ENCODE measurements at regions not wholly inside any gene's neighbourhood (a gene's known extent, or its start where the extent isn't known, plus 50 kb on each side); places are given as distances from the start of the nearest gene placed in this dataset.

DNA sequence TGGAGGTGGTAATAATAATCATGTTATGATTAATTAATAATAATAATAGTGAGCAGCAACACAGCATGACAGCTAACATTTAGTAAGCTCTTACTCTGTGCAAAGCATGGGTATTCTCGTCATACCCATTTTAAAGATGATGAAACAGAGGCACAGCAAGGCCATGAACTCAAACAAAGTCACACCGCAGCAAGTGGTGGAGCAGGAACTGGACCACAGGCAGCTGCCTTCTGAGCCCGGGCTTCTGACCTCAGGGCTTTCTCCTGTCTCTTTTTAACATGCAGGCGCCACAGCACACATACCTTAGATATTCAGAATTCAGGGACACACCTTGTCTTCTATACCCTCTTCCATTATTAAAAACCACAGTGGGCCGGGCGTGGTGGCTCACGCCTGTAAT is 50.7 kb upstream of the SPATA12 start:
- no peak for DNase-seq

- no peak for DNase-seq
Measured at GRCh38 chr3:57009367-57009766, 51.1 kb upstream of the SPATA12 start.

DNA sequence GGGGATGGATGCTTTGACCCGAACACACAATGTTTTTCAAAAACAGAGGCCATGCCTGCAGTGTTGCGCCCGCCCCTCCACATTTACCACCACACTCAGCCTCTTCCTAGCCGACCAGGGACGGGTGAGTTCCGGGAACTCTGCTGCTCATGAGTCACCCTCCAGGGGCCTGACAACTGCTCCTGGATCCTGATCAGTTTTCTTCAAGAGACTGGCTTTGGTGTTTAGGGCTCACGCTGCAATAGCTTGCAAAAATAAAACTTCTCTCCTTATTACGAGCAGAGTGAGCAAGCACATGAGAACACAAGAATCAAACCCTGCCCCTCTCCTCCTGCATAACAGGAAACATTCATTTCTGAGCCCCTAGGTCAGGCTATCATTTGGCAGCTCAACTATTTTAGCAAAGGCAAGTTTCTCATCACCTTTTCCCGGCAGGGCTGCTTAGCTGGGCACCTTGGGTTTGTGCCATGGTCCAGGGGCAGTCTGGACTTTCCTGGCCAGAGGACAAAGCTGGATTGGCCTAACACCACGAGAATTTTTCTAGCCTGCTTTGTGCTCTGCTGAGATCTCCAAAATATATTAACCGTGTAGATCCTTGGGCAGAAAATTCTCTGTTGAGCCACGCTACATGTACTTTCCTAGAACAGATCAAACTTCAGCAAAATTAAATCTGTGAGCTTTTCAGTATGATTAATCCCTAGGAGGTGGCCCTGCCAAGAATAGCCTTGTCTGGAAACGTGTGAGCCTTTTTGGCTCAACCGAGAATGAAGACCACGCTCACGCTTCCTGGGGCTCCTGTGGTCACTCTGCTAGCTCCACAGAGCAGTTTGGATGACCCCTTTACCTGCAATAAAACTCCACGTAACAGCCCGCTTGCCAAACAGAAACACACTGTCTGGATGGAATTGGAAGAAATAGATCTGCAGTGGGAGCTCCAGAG is 52.7 kb upstream of the SPATA12 start:
- DNase-seq: no peak

- no peak for DNase-seq
Measured at GRCh38 chr3:57006949-57007419, 53.5 kb upstream of the SPATA12 start.

DNA sequence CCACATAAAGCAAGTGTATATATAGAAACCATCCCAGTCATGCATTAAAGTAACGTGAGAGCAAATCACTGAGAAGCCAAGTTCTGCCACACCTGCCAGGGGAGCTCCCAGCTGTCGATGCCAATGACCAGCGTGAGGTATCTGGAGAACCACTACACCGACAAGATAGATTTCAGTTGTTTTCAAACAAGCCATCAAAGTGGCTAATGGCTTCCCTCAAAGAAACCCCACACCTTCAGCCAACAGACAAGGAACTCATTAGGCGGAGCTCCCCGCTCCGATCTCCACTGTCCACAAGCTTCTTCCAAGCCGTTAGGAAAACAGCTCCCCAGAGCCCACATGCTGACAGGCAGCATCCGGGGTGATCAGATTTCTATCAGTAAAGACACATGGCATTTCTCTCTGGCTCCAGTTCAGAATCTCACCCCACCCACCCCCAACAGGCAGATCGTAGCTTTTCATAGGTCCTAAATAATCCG is 54.2 kb upstream of the SPATA12 start:
- no peak for DNase-seq

GRCh38 chr3:57004229-57004628 is 56.2 kb upstream of the SPATA12 start:
- no peak for DNase-seq

DNA sequence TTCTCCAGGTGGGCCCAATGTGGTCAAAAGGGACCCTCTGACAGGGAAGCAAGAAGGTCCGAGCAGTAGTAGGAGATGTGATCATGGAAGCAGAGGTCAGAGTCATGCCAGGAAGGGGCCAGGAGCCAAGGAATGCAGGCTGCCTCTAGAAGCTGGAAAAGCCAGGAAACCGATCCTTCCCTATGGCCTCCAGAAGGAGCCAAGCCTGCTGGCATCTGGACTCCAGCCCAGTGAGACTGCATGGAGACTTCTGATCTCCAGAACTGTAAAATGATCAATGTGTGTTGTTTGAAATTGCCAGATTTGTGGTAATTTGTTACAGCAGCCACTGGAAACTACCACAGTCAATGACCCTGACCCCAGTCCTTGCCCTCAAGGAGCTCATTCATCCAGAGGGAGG is 56.8 kb upstream of the SPATA12 start:
- no peak for DNase-seq

DNA sequence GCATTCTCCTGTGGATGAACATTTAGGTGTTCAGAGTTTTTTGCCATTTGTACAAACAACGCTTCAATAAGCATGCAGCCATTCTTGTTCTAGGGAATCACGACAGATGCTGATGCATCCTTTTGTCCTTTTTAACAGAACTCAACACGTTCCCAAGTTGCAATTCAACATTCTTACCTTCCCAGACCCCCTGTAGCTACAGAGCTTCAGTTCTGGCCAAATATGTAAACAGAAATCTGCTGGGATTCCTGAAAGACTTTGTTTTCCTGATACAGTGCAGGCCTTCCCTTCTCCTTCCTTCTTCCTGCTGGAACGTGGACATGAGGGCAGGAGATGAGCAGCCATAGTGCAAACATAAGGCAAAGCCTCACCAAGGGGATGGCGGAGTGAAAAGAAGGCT is 59.1 kb upstream of the SPATA12 start:
- DNase-seq: no peak

DNA sequence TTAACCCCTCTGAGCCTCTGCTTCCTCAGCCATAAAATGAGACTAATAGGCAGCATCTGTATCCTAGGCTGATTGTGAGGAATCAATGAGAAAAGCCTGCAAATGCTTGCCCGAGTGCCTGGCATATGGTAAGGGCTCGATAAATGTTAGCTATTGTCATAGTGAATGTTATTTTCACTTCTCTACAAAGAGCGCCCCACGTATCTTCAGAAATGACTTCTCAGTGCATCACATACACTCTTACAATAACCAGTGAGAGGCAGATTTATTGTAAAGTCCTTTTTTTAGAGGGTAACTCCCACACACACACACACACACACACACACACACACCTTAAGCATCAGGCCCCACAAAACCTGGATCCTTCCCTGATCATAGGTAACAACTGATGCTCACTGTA is 60.5 kb upstream of the SPATA12 start:
- DNase-seq: no peak

GRCh38 chr3:56999547-56999946 is 60.9 kb upstream of the SPATA12 start:
- no peak for DNase-seq

DNA sequence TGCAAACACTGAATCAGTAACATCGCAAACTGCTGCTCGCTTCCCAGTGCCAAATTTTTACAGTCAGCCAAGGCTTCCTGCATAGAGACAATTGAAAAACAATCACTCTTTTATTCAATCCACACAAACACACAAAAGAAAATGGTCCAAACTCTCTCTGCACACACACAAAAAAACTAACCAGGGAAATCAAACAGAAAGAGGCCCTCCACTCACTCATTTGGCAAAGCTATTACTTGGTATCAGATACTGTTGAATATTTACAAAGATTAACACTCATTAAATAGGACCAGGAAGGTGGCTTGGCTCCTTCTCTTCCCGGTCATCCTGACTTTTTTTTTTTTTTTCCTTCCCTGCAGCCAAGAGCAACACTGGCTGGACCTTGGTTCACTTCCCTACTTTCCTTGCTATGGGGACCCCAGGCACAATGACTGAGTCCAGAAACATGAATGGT is 62.4 kb upstream of the SPATA12 start:
- no peak for DNase-seq

DNA sequence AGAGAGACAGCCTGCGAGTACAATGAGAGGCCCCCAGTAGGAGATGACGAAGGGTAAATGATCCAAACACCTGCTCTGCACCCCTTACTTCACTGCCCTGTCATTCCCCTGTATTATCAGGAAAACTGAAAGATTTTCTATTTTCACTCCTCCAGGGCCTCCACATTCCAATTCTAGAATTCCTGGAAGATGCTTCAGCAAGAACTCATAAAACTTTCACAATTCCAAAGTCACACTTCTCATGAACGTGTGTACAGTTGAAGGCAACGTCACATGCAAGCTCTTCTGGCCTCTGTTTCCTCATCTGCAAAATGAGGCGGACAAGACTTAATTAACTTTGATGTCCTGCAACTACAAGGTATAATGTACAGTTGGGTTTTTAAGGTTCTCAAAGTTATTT is 62.8 kb upstream of the SPATA12 start:
- no peak for DNase-seq

GRCh38 chr3:56997041-56997440 is 63.4 kb upstream of the SPATA12 start:
- no peak for DNase-seq

DNA sequence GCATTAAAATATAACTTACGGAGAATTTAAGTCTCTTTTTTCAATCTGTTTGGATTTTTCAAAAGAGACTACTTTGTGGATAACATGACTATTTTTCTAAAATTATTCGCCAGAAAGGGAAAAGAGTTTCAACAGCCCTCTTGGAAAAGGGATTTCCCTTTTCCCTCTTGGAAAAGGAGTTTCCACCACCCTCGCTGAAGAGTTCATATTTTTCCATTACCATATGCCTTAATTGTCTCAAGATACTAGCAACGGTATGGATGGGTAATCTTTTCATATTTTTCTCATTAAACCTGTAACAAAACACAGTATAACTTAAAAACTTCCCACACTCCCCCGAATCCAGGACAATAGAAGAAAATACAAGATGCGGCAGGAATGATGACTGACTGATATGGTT is 66.1 kb upstream of the SPATA12 start:
- DNase-seq: no peak

- DNase-seq: no peak
Measured at GRCh38 chr3:56990641-56991015, 69.8 kb upstream of the SPATA12 start.

GRCh38 chr3:56989977-56990640 is 70.4 kb upstream of the SPATA12 start:
- DNase-seq: no peak

DNA sequence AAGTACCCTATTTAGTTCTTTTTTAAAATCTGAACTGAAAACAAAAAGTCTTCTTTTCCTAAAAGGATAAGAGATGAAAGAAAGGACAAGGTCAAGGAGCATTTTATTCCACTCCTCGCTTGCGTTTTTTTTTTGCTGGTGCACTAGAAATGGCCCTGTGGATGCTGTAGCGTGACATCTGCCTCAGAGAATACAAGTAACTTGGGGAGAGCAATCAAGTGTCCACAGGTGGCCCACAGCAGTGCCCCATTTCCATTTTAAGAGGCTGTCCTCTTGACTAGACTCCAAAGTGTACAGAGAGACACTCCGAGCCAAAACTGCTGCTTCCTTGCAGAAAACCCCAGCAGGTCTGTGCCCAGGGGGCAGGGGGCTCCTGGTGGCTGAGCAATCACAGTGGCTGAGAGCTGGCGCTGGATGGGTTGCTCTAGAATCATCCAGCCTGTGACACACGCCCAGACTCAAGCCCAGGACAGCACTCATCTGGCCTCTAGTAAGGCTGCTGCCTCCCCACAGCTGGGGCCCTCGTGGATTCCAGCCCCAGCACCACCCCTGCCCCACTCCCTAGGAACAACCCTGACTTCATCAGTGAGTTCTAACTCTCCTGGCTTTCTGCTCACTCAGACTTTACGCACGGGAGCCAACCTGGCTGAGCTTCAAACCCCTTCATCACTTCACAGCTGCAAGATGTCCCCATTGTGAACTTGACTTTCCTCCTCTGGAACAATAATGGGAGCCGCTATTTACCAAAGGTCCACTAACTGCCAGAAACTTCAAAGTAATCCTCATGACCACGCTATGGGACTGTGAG is 71.1 kb upstream of the SPATA12 start:
- no peak for DNase-seq

DNA sequence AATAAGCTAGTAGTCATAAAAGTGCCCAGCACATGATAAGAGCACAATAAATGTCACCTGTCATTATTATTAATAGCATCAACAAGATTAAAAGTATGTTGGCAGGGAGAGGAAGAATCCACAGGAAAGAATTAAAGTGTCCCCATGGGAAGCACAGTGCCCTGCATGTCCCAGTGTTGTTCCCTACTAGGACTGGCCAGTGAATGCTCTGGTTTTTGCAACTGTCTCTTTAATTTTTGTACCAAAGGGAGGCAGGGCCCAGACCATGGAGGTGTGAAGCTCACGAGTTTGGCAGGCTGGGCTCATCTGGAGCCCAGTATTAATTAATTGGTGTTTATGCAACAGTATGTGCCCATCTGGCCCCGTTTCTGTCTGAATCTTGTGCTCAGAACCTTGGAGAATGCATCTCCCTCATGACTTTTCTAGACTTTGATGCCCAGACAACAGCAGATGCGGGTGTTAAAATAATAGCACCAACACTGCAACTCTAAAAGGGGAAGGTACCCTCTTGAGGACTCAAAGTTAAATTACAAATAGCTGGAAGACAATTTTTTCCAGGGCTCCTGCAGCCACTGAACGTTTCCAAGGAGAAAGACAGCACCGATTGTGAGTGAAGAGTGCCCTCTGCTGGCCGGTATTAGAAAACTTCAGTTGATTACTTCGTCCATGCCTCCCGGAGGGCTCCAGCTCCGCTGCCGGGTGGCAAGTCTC is 71.9 kb upstream of the SPATA12 start:
- DNase-seq: peak; percentile 42

DNA sequence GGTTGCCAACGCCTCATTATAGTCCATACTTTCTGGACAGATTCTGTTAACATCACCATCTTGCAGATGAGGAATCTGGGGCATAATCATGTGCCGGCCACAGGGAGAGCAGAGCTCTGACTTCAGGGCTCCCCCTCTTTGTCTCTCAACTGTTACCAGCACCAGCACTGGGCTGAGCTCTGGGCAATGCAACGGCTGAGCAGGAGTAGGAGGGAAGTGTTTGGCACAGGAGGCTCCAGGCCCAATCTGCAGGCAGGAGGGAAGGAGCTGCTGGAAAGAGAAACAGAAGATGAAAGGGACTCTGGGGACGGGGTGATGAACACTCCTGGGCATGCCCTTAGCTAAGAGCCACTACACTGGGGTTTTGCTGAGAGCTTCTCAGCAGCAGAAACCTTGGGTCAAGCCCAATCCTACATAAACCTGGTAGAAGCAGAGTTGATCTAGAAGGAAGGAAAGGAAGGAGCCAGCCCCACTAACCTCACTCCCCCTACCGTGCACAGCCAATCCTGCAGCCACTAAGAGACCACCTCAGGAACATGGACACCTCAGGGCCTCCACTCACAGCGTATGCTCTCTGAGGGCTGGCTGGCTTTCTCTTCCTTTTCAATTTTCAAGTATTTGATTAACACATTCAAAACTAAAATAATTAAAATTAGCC is 73.1 kb upstream of the SPATA12 start:
- DNase-seq: no peak

GRCh38 chr3:56986347-56986746 is 74.1 kb upstream of the SPATA12 start:
- no peak for DNase-seq

GRCh38 chr3:56985878-56986277 is 74.6 kb upstream of the SPATA12 start:
- no peak for DNase-seq

DNA sequence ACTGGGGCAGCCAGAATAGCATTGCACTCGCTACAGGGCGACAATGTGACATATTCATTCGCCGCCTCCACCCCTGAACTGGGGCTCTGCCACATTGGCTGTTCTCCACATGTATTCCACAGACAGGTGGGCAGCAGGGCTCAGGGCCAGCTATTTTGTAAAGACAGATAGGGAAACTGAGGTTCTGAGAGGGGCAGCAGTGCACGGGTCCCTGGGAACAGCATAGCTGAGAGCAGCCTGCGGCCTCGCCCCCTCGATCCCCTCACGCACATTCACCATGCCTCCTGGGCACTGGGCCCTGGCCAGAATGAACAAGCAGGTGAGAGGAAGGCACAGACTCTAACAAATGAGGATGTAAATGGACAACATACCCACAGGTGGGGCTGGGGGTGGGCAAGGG is 75.0 kb upstream of the SPATA12 start:
- no peak for DNase-seq
